Memory B cell (primary cell): ENCODE measurements at regions not wholly inside any gene's neighbourhood (a gene's known extent, or its start where the extent isn't known, plus 50 kb on each side); places are given as distances from the start of the nearest gene placed in this dataset.
"Not testable (repeated sequence)": the region's sequence is repeated elsewhere in the genome, so short reads cannot be mapped to it uniquely, and the experiment has no call there.

ENCODE experiments used
- ATAC-seq: fragments of 150-1000 bp; cut with Tn5 transposase; 2 replicates; pipeline ENCODE4 v1.10.0; 2021; ENCODE audit warnings: low read depth, mild to moderate bottlenecking, moderate library complexity
- DNase-seq, 2 donors: peaks; one replicate each; pipeline ENCODE4 v3.0.0; 2022; ENCODE audit warnings: low spot score in 2 of 2
- H3K27ac Mint-ChIP-seq: one replicate; pipeline ENCODE4 v1.8.0; 2022; ENCODE audit warnings: mild to moderate bottlenecking, moderate library complexity, mixed read lengths
- H3K27me3 Mint-ChIP-seq: one replicate; pipeline ENCODE4 v1.8.0; 2022; ENCODE audit warnings: mixed read lengths
- H3K36me3 Mint-ChIP-seq: one replicate; pipeline ENCODE4 v1.8.0; 2022; ENCODE audit warnings: mild to moderate bottlenecking, mixed read lengths
- H3K4me1 Mint-ChIP-seq: one replicate; pipeline ENCODE4 v1.8.0; 2022; ENCODE audit warnings: mixed read lengths
- H3K4me3 Mint-ChIP-seq: one replicate; pipeline ENCODE4 v1.8.0; 2022; ENCODE audit warnings: mild to moderate bottlenecking, moderate library complexity, mixed read lengths
- H3K9me3 Mint-ChIP-seq: one replicate; pipeline ENCODE4 v1.8.0; 2022; ENCODE audit warnings: mixed read lengths

DNA sequence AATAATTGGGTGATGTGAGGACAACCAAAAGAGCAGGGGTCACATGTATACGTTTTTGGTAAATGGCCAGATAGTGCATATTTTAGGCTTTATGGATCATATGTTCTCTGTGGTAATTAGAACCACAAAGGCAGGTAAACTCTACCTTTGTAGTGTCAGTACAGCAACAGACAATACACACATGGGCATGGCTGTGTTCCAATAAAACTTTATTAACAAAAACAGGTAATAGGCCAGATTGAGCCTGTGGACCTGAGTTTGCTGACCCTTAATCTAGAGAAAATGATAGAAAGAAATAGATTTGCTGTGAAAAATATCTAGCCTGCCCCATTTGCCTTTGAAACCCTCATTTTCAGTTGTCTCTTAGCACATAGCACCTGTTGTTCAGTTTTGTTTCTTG is 177.2 kb upstream of the CXCR4 start:
- Mint-ChIP-seq H3K27ac (no peak overlapping the region), H3K36me3 (no peaks in the 10 kb centered on the region), H3K27me3 (no peaks in the 10 kb centered on the region), H3K4me3 (no peak overlapping the region), H3K9me3 (no peaks in the 10 kb centered on the region), H3K4me1 (peaks cover 3% of the 10 kb centered on the region)
- ATAC-seq: no peak
- no peak for DNase-seq

DNA sequence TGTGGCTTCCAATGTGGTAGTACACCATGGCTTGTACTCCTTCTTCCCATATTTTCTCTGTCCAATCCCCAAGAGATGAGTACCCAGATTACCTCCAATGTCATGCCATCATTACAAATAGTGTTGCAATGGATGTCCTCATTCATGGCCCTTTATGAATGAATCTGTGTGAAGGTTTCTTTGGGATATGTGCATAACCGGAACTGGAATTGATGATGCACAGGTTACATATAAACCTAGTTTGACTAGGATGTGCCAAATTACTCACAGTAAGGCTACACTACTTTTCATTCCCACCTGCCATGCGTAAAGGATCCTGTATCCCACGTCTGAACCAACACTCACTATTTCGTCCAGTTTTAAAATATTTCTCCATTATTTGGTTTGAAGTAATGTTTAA is 173.9 kb upstream of the CXCR4 start:
- no peaks in the 10 kb centered on the region for H3K27me3 Mint-ChIP-seq
- H3K4me3 Mint-ChIP-seq: no peak overlapping the region
- H3K4me1 Mint-ChIP-seq: no peaks in the 10 kb centered on the region
- no peak overlapping the region for H3K27ac Mint-ChIP-seq
- ATAC-seq (no peak), DNase-seq (no peak)
- H3K9me3 Mint-ChIP-seq: no peaks in the 10 kb centered on the region
- H3K36me3 Mint-ChIP-seq: no peaks in the 10 kb centered on the region

DNA sequence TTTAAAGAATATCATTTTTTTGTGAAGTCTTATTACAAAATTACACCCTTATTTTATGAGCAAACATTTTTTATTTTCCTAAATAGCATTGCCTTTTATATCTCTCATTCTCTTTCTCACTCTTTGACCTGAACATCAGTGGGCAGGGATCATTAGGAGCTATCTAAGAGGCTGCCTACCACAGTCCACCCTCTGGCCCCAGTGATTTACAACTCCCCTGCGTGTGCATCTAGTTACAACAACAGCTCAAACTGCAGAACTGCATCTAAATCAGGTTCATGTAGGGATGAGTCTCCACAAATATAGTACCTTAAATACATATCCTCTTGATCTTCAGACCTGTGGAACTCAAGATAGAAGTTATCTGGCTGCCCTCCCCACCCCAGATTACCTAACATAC is 172.4 kb upstream of the CXCR4 start:
- Mint-ChIP-seq H3K4me3 (no peak overlapping the region), H3K36me3 (no peaks in the 10 kb centered on the region), H3K4me1 (peaks cover 11% of the 10 kb centered on the region), H3K9me3 (no peaks in the 10 kb centered on the region), H3K27ac (no peak overlapping the region), H3K27me3 (no peaks in the 10 kb centered on the region)
- DNase-seq (no peak), ATAC-seq (no peak)

DNA sequence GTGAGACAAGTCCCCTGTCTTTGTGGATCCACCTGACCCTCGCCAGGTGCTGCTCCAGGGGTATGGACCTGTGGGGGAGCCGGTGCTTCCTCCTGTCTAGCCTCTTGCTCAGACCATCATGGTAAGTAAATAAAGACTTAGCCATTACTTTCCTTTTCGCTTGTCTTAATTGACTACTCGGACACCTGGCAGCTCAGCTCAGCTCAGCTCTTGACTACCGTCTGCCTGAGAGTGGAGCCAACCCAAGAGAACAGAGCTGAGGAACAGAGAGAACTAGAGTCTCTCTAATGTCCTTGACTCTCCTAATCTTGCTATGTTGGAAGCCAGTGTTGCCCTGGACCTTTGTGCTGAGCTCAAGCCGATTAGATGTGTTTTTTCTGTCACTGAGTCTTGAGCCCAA is 170.3 kb upstream of the CXCR4 start:
- Mint-ChIP-seq H3K27ac (peak overlapping the region; percentile 45), H3K4me3 (no peak overlapping the region), H3K4me1 (peaks cover 27% of the 10 kb centered on the region), H3K36me3 (no peaks in the 10 kb centered on the region), H3K9me3 (no peaks in the 10 kb centered on the region), H3K27me3 (no peaks in the 10 kb centered on the region)
- no peak for DNase-seq
- no peak for ATAC-seq

DNA sequence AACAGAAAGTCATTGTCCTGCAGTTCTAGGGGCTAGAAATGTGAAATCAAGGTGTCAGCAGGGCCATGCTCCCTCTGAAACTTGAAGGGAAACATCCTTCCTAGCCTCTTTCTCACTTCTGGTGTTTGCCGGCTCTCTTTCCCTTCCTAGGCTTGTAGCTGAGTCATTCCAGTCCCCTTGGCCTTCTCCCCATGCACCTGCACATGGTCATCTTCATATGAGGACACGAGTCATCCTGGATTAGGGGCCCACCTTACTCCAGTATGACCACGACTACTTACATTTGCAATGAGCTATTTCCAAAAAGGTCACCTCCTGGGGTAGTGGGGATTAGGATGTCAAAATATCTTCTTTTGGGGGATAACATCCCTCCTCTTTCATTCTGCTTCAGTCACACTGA is 168.5 kb upstream of the CXCR4 start:
- no peaks in the 10 kb centered on the region for H3K27me3 Mint-ChIP-seq
- no peak for ATAC-seq

DNA sequence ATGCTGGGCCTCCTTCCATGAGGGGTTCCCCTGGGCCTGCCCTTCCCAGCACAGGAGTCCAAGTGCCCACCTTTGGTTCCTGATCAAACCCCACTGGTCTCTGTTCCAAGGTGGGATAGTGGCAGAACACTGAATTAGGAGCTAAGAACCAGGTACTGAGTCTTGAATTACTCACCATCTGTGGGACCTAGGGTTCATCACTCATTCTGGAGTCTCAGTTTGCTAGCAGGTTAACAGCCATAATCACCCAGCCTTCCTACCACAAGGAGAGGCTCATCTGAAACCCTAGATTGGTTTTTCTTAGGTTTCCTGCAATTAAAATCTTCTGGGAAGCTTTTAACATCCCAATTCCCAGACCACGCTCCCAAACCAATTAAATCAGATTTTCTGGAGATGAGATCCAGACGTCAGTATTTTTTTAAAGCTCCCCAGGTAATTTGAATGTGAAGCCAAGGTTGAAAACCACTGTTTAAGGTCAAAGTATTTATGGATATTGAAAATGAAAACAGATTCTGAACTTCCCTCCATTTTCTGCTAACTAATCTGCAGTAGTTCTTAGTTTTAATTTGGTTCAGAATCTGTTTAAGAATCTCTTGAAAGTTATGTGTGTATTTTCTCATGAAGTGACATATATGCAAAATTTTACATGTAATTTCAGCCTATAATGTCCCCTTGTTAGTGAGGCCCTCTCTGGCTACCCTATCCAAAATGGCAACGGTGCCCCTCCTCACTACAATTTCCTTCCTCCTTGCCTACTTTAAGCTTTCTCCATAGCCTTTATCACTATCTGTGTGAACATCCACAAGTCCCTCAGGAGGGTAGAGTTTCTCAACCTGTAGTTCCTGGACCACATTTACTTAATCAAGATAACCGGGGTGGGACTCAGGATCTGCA is 166.5 kb upstream of the CXCR4 start:
- Mint-ChIP-seq H3K36me3 (no peaks in the 10 kb centered on the region), H3K27me3 (no peaks in the 10 kb centered on the region), H3K4me3 (peak overlapping the region; percentile 47), H3K9me3 (no peaks in the 10 kb centered on the region), H3K4me1 (peaks cover 45% of the 10 kb centered on the region), H3K27ac (peak overlapping the region; percentile 89)
- ATAC-seq (peak; percentile 32), DNase-seq (no peak)

More for the DNA sequence above, 168.5 kb upstream of the CXCR4 start:
- Mint-ChIP-seq H3K4me3 (no peak overlapping the region), H3K27ac (no peak overlapping the region), H3K4me1 (peaks cover 36% of the 10 kb centered on the region), H3K9me3 (no peaks in the 10 kb centered on the region), H3K36me3 (no peaks in the 10 kb centered on the region)
- no peak for DNase-seq

DNA sequence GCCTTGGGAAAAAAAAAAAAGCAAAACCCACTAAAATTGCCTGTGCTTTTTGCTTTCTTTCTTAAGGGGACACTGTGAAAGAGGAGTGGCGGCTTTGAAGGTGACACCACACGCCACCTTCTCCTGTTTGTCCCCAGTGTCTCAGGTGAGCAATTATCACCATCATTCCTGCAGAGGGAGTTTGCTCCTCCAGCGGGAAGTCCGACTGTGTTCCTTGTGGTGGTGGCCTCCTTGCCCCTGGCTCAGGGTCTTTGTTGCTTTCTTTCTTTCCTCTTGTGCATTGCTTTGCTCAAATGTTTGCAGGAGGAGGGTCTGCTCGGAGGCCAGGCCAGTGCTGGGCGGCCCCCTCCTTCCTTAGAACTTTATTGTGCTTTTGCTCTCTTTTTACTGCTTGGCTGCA is 164.3 kb upstream of the CXCR4 start:
- H3K27ac Mint-ChIP-seq: no peak overlapping the region
- peaks cover 48% of the 10 kb centered on the region for H3K4me1 Mint-ChIP-seq
- no peak overlapping the region for H3K4me3 Mint-ChIP-seq

DNA sequence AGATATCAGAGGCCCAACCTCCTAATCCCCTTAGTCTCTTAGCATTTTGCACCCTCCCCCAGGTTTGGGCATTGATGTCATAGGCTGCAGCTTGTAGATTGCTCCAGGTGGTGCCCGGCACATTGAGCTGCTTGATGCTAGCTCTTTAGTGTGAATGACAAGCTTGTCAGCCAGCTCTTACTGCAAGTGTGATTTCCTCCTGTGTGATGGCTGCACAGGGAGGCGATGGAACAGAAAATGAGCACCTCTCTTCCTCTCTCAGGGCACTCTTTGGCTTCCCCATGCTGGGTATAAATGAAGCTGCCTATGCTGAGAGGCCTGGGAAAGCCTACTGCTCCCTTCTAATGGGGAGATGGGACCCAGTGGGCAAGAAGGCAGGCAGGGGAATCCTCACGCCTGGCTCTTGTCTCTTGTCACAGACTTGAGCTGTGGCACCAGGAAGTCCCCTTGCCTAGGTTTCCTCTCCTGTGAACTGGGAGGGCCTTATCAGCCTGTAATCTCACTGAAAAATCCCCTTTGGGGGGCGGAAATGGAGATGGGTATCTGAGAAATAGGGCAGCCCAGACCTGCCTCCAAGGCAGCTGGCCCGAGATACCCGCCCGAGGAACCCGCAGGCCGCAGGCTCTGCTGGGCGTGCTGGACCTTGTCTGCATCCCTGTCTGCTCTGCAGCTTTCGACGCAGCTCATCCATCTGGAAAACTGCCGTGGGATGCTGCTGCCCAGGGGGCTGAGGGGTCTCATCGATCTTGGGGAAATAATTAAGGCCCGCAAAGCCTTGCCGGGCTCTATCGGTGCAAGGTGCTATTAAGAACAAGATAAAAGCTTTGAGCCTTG is 163.5 kb upstream of the CXCR4 start:
- Mint-ChIP-seq H3K27ac (no peak overlapping the region), H3K27me3 (no peaks in the 10 kb centered on the region), H3K4me1 (peaks cover 48% of the 10 kb centered on the region), H3K36me3 (no peaks in the 10 kb centered on the region), H3K4me3 (no peak overlapping the region), H3K9me3 (no peaks in the 10 kb centered on the region)
- DNase-seq (peak in 1 of 2 donors; percentile 26), ATAC-seq (peak; percentile 85)

More for the DNA sequence above, 164.3 kb upstream of the CXCR4 start:
- no peak for DNase-seq
- Mint-ChIP-seq H3K27me3 (no peaks in the 10 kb centered on the region), H3K9me3 (no peaks in the 10 kb centered on the region), H3K36me3 (no peaks in the 10 kb centered on the region)
- ATAC-seq: no peak

DNA sequence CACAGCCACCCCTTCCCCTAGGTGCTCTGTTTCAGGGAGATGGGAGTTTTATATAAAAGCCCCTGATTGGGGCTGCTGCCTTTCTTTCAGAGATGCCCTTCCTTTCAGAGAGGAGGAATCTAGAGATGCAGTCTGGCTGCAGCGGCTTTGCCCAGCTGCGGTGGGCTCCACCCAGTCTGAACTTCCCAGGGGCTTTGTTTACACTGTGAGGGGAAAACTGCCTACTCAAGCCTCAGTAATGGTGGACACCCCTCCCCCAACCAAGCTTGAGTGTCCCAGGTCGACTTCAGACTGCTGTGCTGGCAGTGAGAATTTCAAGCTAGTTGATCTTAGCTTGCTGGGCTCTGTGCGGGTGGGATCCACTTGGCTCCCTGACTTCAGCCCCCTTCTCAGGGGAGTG is 148.4 kb upstream of the CXCR4 start:
- not testable (repeated sequence) for ATAC-seq, H3K27ac Mint-ChIP-seq, H3K27me3 Mint-ChIP-seq, H3K9me3 Mint-ChIP-seq, DNase-seq, H3K4me3 Mint-ChIP-seq, H3K4me1 Mint-ChIP-seq, H3K36me3 Mint-ChIP-seq

DNA sequence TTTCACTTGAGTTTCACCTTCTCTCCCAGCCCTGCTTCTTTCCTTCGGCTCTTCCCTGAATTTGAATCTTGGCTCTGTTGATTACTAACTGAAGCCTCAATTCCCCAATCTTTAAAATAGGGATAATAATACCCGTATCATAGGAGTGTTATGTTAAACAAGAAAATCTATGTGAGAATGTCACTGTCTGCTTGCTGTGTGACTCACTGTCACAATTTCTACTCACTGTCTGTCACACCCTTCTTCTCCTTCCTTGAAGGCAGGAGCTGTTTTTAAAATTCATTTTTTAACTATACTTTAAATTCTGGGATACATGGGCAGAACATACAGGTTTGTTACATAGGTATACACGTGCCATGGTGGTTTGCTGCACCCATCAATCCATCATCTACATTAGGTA is 141.6 kb upstream of the CXCR4 start:
- peaks cover 21% of the 10 kb centered on the region for H3K4me1 Mint-ChIP-seq
- peaks cover 2% of the 10 kb centered on the region for H3K36me3 Mint-ChIP-seq
- no peaks in the 10 kb centered on the region for H3K27me3 Mint-ChIP-seq
- H3K4me3 Mint-ChIP-seq: no peak overlapping the region
- ATAC-seq (no peak), DNase-seq (no peak)
- H3K27ac Mint-ChIP-seq: peak overlapping the region; percentile 39
- peaks cover 3% of the 10 kb centered on the region for H3K9me3 Mint-ChIP-seq

DNA sequence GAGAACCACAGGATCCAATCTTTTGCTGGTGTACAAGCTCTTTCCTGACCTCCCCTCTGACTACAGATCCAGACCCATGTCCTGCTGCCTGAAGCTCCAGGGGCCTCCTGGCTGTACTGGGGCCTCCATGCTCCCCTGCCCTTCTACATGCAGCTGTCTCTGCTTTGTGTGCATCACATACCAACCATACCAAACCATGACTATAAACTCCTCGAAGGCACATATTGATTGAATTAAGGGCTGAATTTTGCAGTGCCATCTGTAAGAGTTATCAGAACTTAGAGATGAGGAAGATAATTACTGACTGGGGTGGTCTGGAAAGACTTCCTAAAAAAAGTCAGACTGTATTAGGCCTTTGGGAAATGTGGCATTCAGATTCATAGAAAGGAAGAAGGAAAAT is 139.9 kb upstream of the CXCR4 start:
- Mint-ChIP-seq H3K4me1 (peaks cover 34% of the 10 kb centered on the region), H3K27me3 (no peaks in the 10 kb centered on the region), H3K27ac (peak overlapping the region; percentile 39)

DNA sequence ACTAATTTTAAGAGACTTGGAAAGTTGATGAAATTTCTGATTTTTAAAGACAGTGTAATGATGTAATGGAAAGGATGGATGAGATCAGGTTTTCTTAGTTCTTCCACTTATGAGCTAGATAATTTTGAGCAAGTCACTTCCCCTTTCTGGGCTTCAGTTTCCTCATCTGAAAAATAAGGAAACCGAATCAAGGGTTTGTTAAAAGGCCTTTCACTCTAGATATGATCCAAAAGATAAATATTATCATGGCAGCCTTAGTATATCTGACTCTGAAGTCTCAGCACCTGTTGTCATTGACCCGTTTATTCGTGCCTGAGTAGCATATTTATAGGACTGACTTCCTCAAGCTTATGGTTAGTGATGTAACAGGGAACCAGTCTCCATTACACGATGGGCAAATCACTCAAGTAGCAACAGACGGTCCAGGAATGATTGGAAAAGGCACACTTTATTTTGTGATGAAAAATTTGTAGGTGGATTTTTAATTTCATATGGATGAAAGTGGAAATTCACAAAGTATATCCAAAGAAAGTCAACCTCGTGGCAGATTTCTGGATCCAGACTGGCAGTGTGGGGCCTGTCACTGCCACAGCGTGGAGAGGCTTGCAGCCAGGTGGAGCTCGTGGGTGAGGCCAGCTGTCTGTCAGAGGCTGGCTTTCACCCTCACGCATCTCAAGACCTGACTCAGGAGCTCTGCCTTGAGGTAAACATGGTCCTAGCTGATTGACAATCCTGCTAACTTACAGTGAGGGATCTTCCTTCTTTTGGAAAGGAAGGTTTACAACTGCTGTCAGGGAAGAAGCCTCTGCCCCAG is 137.9 kb upstream of the CXCR4 start:
- no peak overlapping the region for H3K4me3 Mint-ChIP-seq

More for the DNA sequence above, 139.9 kb upstream of the CXCR4 start:
- H3K36me3 Mint-ChIP-seq: no peaks in the 10 kb centered on the region
- ATAC-seq (no peak), DNase-seq (no peak)
- no peaks in the 10 kb centered on the region for H3K9me3 Mint-ChIP-seq
- H3K4me3 Mint-ChIP-seq: no peak overlapping the region

DNA sequence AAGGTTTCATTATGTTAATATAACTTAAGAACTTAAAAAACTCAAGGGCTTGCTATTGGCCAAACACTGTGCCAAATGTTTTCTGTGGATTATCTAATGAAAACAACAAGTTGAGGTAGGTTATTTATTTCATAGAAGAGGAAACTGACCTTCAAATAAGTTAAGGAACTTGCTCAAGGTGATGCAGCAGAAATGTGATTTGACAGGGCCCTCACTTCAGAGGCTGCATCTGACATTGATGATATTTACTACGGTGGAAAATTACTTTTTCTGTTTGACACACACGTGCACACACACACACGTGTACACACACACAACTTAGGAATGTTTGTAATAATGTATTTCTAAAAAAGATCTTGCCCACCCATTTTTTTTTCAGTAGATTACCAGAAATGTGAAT is 137.2 kb upstream of the CXCR4 start:
- H3K4me1 Mint-ChIP-seq: peaks cover 43% of the 10 kb centered on the region
- no peak overlapping the region for H3K4me3 Mint-ChIP-seq
- H3K36me3 Mint-ChIP-seq: no peaks in the 10 kb centered on the region
- ATAC-seq (no peak), DNase-seq (no peak)
- H3K27ac Mint-ChIP-seq: peak overlapping the region; percentile 92
- H3K9me3 Mint-ChIP-seq: no peaks in the 10 kb centered on the region
- H3K27me3 Mint-ChIP-seq: no peaks in the 10 kb centered on the region

More for the DNA sequence above, 137.9 kb upstream of the CXCR4 start:
- Mint-ChIP-seq H3K4me1 (peaks cover 40% of the 10 kb centered on the region), H3K9me3 (no peaks in the 10 kb centered on the region), H3K27ac (peak overlapping the region; percentile 92), H3K27me3 (no peaks in the 10 kb centered on the region), H3K36me3 (no peaks in the 10 kb centered on the region)
- ATAC-seq: peak; percentile 57
- DNase-seq: peak in 1 of 2 donors; percentile 28

DNA sequence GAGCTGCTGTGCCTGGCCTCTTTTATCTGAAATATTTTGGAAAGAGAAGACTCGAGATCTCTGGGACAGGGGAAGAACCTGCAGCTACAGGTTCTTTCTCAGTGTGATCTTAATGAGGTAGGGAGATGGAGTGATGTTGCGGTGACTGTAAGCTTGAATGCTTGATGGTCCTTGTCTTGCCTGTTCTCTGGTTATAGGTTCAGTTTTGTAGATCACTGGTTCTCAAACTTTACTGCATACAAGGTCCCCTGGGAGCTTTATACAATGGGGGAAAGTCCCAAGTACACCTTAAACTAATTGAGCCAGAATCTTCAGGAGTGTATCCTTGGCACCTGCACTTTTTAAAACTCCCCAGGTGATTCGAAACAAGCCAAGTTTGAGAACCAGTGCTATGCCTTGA is 136.7 kb upstream of the CXCR4 start:
- Mint-ChIP-seq H3K27ac (peak overlapping the region; percentile 92), H3K9me3 (no peaks in the 10 kb centered on the region), H3K36me3 (no peaks in the 10 kb centered on the region), H3K4me1 (peaks cover 43% of the 10 kb centered on the region), H3K27me3 (no peaks in the 10 kb centered on the region), H3K4me3 (peak overlapping the region; percentile 11)
- ATAC-seq (peak; percentile 66), DNase-seq (peak in 1 of 2 donors; percentile 26)
